Activated B cell treated with CpG ODN at 0.5 μM for 24 hours (primary cell): ENCODE measurements at regions not wholly inside any gene's neighbourhood (a gene's known extent, or its start where the extent isn't known, plus 50 kb on each side); places are given as distances from the start of the nearest gene placed in this dataset.

Source experiments
- ATAC-seq: fragments of 200-7000 bp; cut with Tn5 transposase; one replicate; pipeline ENCODE4 v1.10.0; 2021; ENCODE audit warnings: low read depth, mild to moderate bottlenecking, moderate library complexity
- CTCF ChIA-PET: fragments of 350-600 bp; sonication (Branson Sonifier 250); formaldehyde crosslinking; loops from one replicate; lab custom pipeline; 2021; ENCODE audit warnings: antibody characterized with exemption; lab: Charles Lee
- POLR2A ChIA-PET: fragments of 350-600 bp; sonication (Branson Sonifier 250); formaldehyde crosslinking; loops from one replicate; lab custom pipeline; 2021; ENCODE audit warnings: antibody characterized with exemption; lab: Charles Lee
- DNase-seq: peaks from one replicate; pipeline ENCODE4 v3.0.0; 2022
- H3K27ac Mint-ChIP-seq: one replicate; pipeline ENCODE4 v1.8.0; 2020; ENCODE audit warnings: mixed read lengths
- H3K27me3 Mint-ChIP-seq: one replicate; pipeline ENCODE4 v1.8.0; 2021; ENCODE audit warnings: mixed read lengths
- H3K36me3 Mint-ChIP-seq: one replicate; pipeline ENCODE4 v1.8.0; 2021; ENCODE audit warnings: low read depth, mixed read lengths
- H3K4me1 Mint-ChIP-seq: one replicate; pipeline ENCODE4 v1.8.0; 2021; ENCODE audit warnings: mixed read lengths
- H3K4me3 Mint-ChIP-seq: one replicate; pipeline ENCODE4 v1.8.0; 2020; ENCODE audit warnings: mild to moderate bottlenecking, mixed read lengths
- H3K9me3 Mint-ChIP-seq: one replicate; pipeline ENCODE4 v1.8.0; 2020; ENCODE audit warnings: mixed read lengths
- intact Hi-C: fragments of 100-400 bp; cut with micrococcal nuclease; formaldehyde crosslinking; loops from one replicate; pipeline ENCODE4 v1.15.1; 2024
- TF ChIP-seq, protein P1 (sequence below): fragments of 200-600 bp; IDR thresholded peaks from one replicate; pipeline ENCODE4 v1.8.0; 2022; ENCODE audit warnings: antibody characterized with exemption, mild to moderate bottlenecking

DNA sequence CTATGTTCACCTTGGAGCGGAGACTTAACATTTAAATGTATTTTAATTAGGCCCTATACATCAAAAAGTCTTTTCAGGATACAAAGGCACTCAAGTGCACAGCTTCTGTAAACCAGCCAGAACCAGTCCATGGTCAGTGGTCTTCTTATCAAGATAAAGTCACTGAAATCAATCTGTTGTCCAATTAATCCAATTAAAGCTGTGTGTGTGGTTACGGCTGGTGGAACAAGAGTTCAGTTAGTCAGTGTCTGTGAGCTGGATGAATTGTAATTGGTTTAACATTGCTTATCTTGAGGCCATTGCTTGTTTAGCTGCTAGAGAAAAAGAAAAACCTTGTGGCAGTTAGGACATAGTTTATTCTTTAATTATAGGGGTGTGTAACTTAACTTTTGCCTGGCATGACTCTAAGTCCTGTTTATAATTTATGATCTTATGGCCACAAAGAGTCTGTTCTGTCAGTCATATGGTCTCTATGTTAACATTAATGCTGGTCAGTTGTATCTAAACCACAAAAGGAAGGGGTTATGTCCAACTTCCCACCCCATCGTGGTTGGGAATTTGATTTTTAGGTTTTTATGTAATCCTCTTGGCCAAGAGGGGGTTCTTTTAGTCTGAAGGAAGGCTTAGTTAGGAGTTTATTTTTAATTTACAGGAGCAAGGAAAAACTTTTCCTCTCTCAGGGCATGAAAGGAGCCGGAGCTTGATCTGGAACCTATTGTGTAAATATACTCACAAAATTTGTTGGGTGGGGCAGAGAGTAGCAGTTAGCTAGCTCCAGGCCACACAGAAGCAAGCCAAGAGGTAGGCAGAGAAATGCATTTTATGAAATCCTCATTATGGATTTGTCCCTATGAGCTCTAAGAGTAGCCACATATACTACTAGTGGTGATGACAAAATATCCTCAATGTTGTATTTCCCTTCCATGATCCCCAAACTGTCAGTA is 665.7 kb upstream of the ACTRT1 start:
- H3K36me3 Mint-ChIP-seq = no peaks in the 10 kb centered on the region
- no peaks in the 10 kb centered on the region for H3K9me3 Mint-ChIP-seq
- H3K4me3 Mint-ChIP-seq = no peak overlapping the region
- no peak for ATAC-seq
- no peak for DNase-seq
- POLR2A ChIA-PET = no interaction called here
- H3K4me1 Mint-ChIP-seq = no peaks in the 10 kb centered on the region
- TF ChIP-seq, protein P1, sequence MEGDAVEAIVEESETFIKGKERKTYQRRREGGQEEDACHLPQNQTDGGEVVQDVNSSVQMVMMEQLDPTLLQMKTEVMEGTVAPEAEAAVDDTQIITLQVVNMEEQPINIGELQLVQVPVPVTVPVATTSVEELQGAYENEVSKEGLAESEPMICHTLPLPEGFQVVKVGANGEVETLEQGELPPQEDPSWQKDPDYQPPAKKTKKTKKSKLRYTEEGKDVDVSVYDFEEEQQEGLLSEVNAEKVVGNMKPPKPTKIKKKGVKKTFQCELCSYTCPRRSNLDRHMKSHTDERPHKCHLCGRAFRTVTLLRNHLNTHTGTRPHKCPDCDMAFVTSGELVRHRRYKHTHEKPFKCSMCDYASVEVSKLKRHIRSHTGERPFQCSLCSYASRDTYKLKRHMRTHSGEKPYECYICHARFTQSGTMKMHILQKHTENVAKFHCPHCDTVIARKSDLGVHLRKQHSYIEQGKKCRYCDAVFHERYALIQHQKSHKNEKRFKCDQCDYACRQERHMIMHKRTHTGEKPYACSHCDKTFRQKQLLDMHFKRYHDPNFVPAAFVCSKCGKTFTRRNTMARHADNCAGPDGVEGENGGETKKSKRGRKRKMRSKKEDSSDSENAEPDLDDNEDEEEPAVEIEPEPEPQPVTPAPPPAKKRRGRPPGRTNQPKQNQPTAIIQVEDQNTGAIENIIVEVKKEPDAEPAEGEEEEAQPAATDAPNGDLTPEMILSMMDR = no peak
- no peaks in the 10 kb centered on the region for H3K27me3 Mint-ChIP-seq
- H3K27ac Mint-ChIP-seq = no peak overlapping the region
- CTCF ChIA-PET = no interaction called here
- intact Hi-C loops = no loop called here

GRCh38 chrX:128714425-128714824 is 662.2 kb upstream of the ACTRT1 start:
- TF ChIP-seq, protein P1 = no peak
- no peak for ATAC-seq

DNA sequence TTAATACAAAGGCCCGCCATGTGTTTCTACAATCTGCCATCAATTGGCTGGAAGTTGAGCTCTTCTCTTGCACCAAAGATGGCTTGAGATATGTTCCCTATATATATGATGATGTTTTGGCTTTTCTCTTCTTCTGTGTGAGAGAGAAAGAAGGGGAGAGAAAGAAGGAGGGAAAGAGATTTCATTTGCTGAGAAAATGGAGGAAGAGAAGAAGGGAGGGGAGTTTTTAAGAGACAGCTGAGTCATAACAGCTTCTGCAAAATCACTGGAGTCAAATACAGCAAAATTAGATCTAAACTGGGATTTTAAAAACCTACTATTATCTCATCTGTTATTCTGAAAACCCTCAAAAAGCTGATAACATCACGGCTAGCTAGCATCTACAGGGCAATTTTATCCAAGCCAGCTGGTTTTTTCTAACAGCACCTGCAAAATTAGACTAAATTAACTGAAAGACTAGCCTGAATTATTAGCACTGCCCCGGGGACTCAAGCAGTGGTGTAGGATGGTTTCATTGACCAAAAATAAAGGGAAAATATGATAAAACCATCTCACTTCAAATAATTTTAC is 647.6 kb upstream of the ACTRT1 start:
- CTCF ChIA-PET = no interaction called here

More at GRCh38 chrX:128714425-128714824, 662.2 kb upstream of the ACTRT1 start:
- CTCF ChIA-PET = no interaction called here
- Mint-ChIP-seq H3K4me1 (no peaks in the 10 kb centered on the region), H3K9me3 (no peaks in the 10 kb centered on the region), H3K27ac (no peak overlapping the region), H3K27me3 (no peaks in the 10 kb centered on the region), H3K36me3 (no peaks in the 10 kb centered on the region), H3K4me3 (no peak overlapping the region)
- intact Hi-C loops = no loop called here
- DNase-seq = no peak
- POLR2A ChIA-PET = no interaction called here

DNA sequence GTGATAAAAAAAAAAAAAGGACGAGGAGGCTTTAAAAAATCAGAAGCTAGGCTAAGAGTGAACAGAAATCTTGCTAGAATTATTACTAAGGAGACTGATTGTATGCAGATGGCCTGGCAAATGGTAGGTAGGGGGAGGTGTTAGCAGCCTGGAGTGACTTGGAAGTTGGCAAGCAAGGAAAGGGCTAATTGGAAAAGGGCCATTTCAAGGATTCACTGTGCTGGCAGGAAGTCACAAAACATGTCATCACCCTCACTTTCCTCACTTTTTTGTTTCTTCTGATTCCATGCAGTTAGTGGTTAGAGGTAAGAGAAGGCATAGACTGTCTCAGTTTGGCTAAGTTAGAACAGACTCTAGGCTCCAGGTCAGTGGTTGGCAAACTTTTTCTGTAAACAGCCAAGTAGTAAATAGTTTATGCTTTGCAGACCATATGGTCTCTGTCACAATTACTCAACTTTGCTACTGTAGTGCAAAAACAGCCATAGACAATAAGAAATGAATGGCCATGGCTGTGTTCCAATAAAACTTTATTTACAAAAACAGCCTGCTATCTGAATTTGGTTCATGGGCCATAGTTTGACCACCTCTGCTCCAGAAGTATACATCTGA is 646.5 kb upstream of the ACTRT1 start:
- no peaks in the 10 kb centered on the region for H3K4me1 Mint-ChIP-seq

More for the DNA sequence above, 647.6 kb upstream of the ACTRT1 start:
- Mint-ChIP-seq H3K9me3 (no peaks in the 10 kb centered on the region), H3K36me3 (no peaks in the 10 kb centered on the region), H3K4me1 (no peaks in the 10 kb centered on the region), H3K4me3 (no peak overlapping the region), H3K27ac (no peak overlapping the region), H3K27me3 (no peaks in the 10 kb centered on the region)
- ATAC-seq (no peak), DNase-seq (no peak)
- POLR2A ChIA-PET = no interaction called here
- intact Hi-C loops = no loop called here
- TF ChIP-seq, protein P1 = no peak

More for the DNA sequence above, 646.5 kb upstream of the ACTRT1 start:
- POLR2A ChIA-PET = no interaction called here
- Mint-ChIP-seq H3K36me3 (no peaks in the 10 kb centered on the region), H3K4me3 (no peak overlapping the region), H3K27me3 (no peaks in the 10 kb centered on the region), H3K9me3 (no peaks in the 10 kb centered on the region), H3K27ac (no peak overlapping the region)
- DNase-seq (no peak), ATAC-seq (no peak)
- TF ChIP-seq, protein P1 = no peak
- CTCF ChIA-PET = no interaction called here
- intact Hi-C loops = no loop called here
